ENCODE measurements at regions not wholly inside any gene's neighbourhood (a gene's known extent, or its start where the extent isn't known, plus 50 kb on each side); places are given as distances from the start of the nearest gene placed in this dataset.
"Not testable (repeated sequence)": the region's sequence is repeated elsewhere in the genome, so short reads cannot be mapped to it uniquely, and the experiment has no call there.

DNA sequence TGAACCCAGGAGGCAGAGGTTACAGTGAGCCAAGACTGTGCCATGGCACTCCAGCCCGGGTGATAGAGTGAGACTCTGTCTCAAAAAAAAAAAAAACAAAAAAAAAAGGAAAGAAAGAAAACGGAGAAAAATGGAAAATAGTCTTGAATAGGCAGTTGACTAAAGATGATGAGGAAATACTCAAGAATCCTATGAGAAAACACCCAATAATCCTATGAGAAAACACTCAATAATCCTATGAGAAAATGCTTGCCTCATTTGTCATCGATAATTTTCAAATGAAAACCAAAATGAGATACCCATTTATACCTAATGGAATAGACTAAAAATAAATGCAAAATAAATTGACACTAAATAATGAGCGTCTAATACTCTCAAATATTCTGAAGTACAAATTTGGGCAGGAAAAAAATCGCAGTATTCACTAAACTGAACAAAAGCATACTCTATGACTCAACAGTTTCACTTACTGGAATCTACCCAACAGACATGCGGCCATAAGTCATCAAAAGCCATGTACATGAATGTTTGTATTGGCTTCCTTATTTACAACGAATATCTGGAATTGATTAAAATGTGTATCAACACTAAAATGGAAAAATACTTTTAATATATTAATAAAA is 733.9 kb upstream of the CHRM3 start:
- no peak for DNase-seq

DNA sequence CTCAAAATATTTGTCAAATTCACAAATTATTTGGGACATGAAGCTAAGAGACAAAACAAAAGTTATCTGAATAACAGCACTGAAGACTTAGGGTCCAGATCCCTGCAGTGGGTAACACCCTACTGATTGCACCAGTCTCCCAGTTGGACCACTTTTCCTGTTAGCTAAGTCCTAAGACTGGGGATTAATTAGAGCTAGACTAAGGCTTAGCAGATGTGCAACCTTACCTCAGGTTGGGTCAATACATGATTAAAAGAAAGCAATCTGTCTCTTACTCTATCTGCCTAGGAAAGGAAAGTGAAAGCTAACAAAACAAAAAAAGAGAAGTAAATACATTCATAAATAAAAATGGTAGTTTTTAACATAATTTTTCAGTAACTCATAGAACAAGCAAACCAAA is 737.2 kb upstream of the CHRM3 start:
- no peak for DNase-seq

DNA sequence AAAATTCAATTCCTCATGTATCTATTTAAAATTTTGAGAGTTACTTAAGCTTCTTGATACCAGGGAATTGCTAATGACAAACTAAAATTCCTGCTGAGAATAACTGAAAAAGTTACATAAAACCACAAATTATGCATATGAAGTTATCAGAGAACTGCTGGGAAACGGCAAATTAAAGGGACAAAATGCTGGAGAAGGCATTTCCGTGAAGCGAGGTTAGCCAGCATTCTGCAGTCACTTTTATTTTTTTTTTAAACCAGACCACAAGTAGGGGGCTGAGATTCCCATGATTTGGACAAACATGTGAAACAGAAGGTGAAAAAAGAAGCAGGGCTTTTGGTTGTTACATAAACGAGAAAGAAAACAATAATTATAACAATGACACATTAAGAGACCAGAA is 737.6 kb upstream of the CHRM3 start:
- DNase-seq, result no peak

GRCh38 chr1:238648296-238648695 is 738.1 kb upstream of the CHRM3 start:
- no peak for DNase-seq

GRCh38 chr1:238647877-238648276 is 738.5 kb upstream of the CHRM3 start:
- DNase-seq, result no peak

GRCh38 chr1:238642231-238642630 is 744.1 kb upstream of the CHRM3 start:
- DNase-seq, result no peak

GRCh38 chr1:238639861-238640260 is 746.5 kb upstream of the CHRM3 start:
- no peak for DNase-seq

DNA sequence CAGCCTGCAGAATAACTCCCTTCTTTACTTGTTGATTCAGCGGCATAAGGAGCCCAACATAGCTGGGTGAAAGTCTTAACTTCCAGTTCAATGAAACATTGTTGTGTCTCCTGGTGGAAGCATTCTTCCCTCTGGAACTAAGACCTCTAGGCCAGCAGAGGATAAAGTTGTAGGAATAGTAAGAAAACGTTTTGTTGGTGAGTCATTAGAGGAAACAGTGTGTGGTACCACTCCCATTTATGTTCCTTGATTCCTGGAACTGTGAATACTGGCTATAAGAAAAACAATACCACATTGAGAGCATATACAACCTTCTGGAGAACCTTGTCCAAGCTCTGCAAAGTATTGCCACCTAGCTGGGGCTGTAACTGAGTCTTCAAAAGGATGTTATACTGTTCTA is 737.4 kb upstream of the ZP4 start:
- DNase-seq, result no peak

GRCh38 chr1:238624776-238625175 is 734.1 kb upstream of the ZP4 start:
- DNase-seq, result no peak

DNA sequence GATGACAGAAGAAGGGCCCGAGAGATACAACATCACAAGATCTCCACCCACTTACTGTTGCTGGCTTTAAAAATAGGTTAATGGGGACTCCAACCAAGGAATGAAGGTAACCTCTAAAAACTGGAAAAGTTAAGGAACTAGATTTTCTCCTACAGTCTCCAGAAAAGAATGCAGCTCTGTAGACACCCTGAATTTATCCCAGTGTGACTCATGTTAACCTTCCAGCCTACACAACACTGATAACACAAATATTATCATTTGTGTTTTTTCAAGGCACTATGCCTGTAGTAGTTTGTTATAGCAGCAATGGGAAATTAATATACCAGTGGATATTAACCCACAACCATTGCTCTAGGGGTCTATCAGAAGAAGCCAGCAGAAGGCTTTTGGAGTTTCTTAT is 730.7 kb upstream of the ZP4 start:
- no peak for DNase-seq

DNA sequence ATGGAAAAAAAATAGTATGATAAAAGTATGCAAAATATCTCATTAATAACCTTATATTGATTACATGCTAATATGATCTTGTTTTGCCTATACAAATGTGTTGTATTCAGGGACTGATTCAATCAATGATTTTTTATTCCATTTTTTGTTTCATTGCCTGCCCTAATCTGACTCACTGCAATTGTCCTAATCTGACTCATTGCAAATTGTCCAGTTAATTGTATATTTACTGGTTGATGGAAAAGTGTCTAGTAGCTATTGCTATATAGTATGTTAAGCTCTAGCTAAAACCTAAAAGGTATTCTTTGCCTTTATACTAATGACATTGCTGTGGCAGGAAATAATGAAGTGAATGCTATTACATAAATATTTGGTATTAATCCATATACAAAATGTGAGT is 728.9 kb upstream of the ZP4 start:
- no peak for DNase-seq

DNA sequence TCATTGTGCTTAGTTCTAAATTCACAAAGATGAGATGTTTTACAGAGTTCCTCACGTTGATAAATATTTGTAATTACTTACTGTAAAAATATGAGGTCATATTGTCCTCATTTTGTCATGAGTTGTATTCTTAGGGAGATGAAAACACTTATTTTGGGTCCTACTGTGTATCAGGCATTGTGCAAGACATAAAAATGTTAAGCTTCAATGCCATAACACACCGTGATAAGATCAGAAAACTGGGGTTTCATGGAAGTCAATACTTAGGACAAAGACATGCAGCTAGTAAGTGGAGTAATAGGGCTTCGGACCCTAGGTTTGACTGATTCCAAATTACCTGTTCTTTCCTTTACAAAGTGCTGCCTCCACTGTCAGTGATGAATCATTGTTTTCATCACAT is 720.7 kb upstream of the ZP4 start:
- no peak for DNase-seq

GRCh38 chr1:238608144-238608543 is 717.4 kb upstream of the ZP4 start:
- no peak for DNase-seq

DNA sequence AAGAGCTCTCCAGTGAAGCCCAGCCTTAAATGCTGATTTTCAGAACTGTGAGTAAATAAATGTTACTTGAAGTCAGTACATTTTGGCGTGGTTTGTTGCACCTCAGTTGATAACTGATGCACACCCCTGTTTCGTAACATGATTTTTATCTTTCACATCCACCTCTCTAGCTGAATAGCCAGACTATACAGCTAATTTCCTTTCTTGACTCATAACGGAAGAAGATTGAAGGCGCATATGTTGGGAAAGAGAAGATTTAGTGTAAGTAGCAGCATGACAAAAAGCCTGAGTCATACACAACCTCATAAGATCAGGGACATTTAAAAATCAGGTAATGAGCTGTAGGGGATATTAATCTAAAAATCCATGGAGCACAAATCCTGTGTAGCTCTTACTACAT is 716.2 kb upstream of the ZP4 start:
- no peak for DNase-seq

DNA sequence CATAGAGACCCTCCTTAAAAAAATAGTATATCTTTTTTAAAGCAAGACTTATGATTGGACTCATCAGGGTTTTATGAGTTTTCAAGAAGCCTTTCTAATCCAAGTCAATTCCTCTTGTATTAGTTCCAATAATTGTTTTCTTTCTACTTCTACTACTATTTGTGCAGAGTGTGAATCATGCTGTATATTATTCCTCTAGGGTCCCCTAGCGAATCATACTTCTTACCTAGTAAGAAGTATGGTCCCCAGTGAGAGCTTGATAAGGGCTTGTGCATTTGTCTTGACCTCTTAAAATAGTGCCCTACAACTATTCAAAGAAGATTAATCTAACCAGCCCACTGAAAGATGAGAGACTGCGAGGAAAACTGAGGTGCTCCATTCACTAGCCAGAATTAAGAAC is 715.7 kb upstream of the ZP4 start:
- DNase-seq, result no peak

DNA sequence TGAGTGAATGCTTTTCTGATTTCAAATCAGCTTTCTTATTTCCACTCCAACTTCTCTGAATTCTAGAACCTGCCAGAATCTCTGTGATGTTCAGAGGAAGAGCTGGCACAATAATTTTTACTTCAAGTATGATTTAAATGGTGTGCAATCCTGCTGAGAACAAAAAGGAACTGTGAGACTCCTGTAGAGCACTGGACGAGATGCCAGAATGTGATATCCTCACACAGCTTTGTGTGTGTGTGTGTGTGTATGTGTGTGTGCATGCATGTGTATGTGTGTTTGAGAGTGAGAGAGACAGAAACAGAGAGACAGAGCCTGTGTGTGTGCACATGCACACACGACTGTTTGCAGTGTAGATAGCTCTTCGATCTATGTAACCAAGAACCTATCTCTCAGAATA is 713.6 kb upstream of the ZP4 start:
- DNase-seq, result no peak

- DNase-seq, result not testable (repeated sequence)
Measured at GRCh38 chr1:238601604-238602003, 710.9 kb upstream of the ZP4 start.

GRCh38 chr1:238596703-238597102 is 706.0 kb upstream of the ZP4 start:
- no peak for DNase-seq

DNA sequence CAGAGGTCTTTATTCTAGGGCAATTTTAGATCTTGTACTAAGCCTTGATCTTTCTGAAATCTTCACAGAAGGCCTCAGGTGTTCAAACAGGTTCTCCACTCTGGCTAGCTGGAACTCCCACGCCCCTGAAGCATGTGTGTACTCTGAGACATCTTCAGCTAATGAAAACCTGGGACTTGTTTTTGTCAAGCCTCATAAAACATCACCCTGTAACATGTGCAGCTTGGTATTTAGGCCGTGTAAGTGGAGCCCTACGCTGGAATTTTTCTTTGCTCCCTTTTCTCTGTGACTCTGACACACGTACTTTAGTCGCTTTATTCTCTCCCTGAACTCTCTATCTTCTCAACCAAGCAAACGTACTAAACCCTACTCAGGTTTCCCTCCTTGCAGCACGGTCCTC is 701.9 kb upstream of the ZP4 start:
- DNase-seq, result no peak

- peak; percentile 38 for DNase-seq
Measured at GRCh38 chr1:238589843-238590435, 699.2 kb upstream of the ZP4 start.

DNA sequence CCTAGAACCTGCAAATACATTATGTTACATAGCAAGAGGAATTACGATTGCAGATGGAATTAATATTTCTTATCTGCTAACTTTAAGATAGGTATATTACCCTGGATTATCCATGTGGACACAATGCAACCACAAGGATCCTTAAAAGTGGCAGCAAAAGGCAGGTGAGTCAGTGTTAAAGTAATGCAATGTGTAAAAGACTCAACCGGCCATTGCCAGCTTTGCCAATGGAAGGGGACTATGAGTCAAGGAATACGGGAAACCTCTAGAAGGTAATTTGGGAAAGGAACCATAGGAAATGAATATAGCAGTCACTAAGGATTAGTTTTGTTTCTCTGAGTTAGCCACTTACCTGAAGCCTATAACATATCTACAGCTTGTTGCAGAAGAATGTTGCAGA is 692.1 kb upstream of the ZP4 start:
- no peak for DNase-seq

- no peak for DNase-seq
Measured at GRCh38 chr1:238581332-238581731, 690.6 kb upstream of the ZP4 start.

DNA sequence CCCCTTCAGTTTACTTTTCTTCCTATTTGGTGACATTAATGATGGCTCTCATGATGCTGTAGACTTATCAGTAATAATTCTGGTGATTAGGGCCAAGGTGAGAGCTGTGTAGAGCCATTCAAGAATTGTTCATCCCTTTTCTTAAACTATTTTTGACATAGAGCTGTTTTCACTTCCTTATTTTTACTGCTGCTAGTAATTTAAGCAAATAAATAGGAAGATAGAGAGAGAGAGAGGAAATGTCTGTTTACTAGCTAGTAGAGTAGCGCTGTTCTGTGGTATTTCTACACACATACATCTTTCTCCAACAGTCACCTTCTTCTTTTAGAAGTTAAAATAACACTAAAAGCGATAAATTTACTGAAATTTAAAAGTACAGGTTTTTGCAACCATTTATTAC is 678.0 kb upstream of the ZP4 start:
- no peak for DNase-seq

DNA sequence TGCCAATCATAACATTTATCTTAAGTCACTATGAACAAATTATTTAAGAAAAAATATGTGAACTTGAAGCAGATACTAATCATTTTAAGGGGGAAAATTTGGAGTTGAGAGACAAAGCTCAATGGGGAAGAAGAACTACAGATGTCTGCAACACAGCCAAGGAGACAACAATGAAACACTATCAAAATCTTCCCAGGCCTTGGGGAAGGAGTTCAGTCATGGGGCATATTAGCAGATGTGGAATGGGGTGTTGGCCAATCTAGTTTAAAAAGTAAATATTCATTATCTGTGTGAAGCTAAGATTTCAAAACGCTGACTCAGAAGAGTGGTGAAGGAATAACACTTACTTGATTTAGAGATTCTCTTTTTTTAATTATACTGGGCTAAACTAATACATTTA is 671.6 kb upstream of the ZP4 start:
- peak; percentile 11 for DNase-seq

Measured in muscle of arm (tissue), 1 donor.